ENCODE measurements at regions not wholly inside any gene's neighbourhood (a gene's known extent, or its start where the extent isn't known, plus 50 kb on each side); places are given as distances from the start of the nearest gene placed in this dataset.
A peak's percentile ranks its signal among the peaks of the same experiment; 100 is the strongest.

- no peak for TF ChIP-seq CTCF (IDR thresholded peaks at IDR 0.05)
- TF ChIP-seq POLR2AphosphoS5 (IDR thresholded peaks at IDR 0.05): peak; percentile 24 to 81 (median 48)
- TF ChIP-seq POLR2A (IDR thresholded peaks at IDR 0.05): no peak
Observed at GRCh38 chr18:72197591-72197990, 346.6 kb downstream of the CBLN2 start.
